SK-N-SH (cell line): ENCODE measurements at regions not wholly inside any gene's neighbourhood (a gene's known extent, or its start where the extent isn't known, plus 50 kb on each side); places are given as distances from the start of the nearest gene placed in this dataset.

Source experiments
- CTCF ChIA-PET: fragments of 300-600, 350-600 bp; formaldehyde crosslinking; extraction: SDS; loops from one replicate; lab custom pipeline; 2021; lab: Yijun Ruan, JAX
- POLR2A ChIA-PET: fragments of 350-600 bp; sonication (Branson Sonifier 250); formaldehyde crosslinking; extraction: SDS; loops from one replicate; lab custom pipeline; 2020; ENCODE audit warnings: antibody characterized with exemption, inconsistent platforms; lab: Yijun Ruan, JAX
- DNase-seq: peaks from one replicate; pipeline ENCODE4 v3.0.0; 2012
- H2AFZ ChIP-seq: fragments of 200-600 bp; sonication (generic); 2 replicates; pipeline ENCODE4 v1.8.1; 2016; ENCODE audit warnings: antibody characterized with exemption, mild to moderate bottlenecking, low read depth
- H3F3A ChIP-seq: fragments of 200-600 bp; sonication (generic); replicated peaks from 2 replicates; pipeline ENCODE3; 2016; ENCODE audit warnings: antibody characterized with exemption, mild to moderate bottlenecking; ENCODE audit not compliant: insufficient read depth
- H3K27ac ChIP-seq, 2 experiments: fragments of 200-500 bp in 1 of 2; fragments of 200-600 bp in 1 of 2; sonication (Bioruptor generic) in 1 of 2; sonication (generic), shearing (Covaris generic) in 1 of 2; 2 replicates each; pipeline versions ENCODE4 v1.5.1 to v1.6.1; 2014 to 2016; ENCODE audit warnings: low read depth in 2 of 2, inconsistent platforms in 1 of 2, low read length in 1 of 2, mild to moderate bottlenecking in 1 of 2, mixed read lengths in 1 of 2
- H3K27me3 ChIP-seq: fragments of 200-600 bp; sonication (generic), shearing (Covaris generic); 2 replicates; pipeline ENCODE4 v1.6.1; 2016; ENCODE audit warnings: mixed run types; ENCODE audit not compliant: insufficient read depth
- H3K36me3 ChIP-seq, 2 experiments: fragments of 200-500 bp in 1 of 2; fragments of 200-600 bp in 1 of 2; sonication (Bioruptor generic) in 1 of 2; sonication (generic) in 1 of 2; replicated peaks in 1 of 2; 2 replicates each; pipeline versions ENCODE3 to v1.5.1; 2014 to 2016; ENCODE audit warnings: low read length in 1 of 2, mild to moderate bottlenecking in 1 of 2; ENCODE audit not compliant: insufficient read depth in 2 of 2, control insufficient read depth in 1 of 2
- H3K4me1 ChIP-seq, 2 experiments: fragments of 200-500 bp in 1 of 2; fragments of 200-600 bp in 1 of 2; sonication (Bioruptor generic) in 1 of 2; sonication (generic), shearing (Covaris generic) in 1 of 2; 2 replicates each; pipeline versions ENCODE4 v1.5.1 to v1.6.1; 2014 to 2016; ENCODE audit warnings: low read depth in 1 of 2, low read length in 1 of 2, mixed run types in 1 of 2; ENCODE audit not compliant: insufficient read depth in 2 of 2, control insufficient read depth in 1 of 2
- H3K4me2 ChIP-seq: fragments of 200-600 bp; sonication (generic), shearing (Covaris generic); 2 replicates; pipeline ENCODE4 v1.6.1; 2017; ENCODE audit warnings: mixed run types
- H3K4me3 ChIP-seq, 2 experiments: fragments of 200-500 bp in 1 of 2; fragments of 200-600 bp in 1 of 2; sonication (Bioruptor generic) in 1 of 2; sonication (generic), shearing (Covaris generic) in 1 of 2; 2 replicates each; pipeline versions ENCODE4 v1.5.1 to v1.8.1; 2014 to 2016; ENCODE audit warnings: low read depth in 2 of 2, inconsistent platforms in 1 of 2, low read length in 1 of 2, mild to moderate bottlenecking in 1 of 2, mixed read lengths in 1 of 2, moderate library complexity in 1 of 2
- H3K79me2 ChIP-seq: fragments of 200-600 bp; sonication (generic); 2 replicates; pipeline ENCODE4 v1.8.1; 2017; ENCODE audit warnings: mild to moderate bottlenecking; ENCODE audit not compliant: insufficient read depth
- H3K9ac ChIP-seq: fragments of 200-600 bp; sonication (generic); 2 replicates; pipeline ENCODE4 v1.6.1; 2017; ENCODE audit warnings: mixed run types
- H3K9me2 ChIP-seq: fragments of 200-600 bp; sonication (generic); 2 replicates; pipeline ENCODE4 v1.6.1; 2017; ENCODE audit warnings: mixed run types
- H3K9me3 ChIP-seq: fragments of 200-600 bp; sonication (generic); 2 replicates; pipeline ENCODE4 v1.6.1; 2017; ENCODE audit warnings: mixed run types, mild to moderate bottlenecking, moderate library complexity
- H4K20me1 ChIP-seq: fragments of 200-600 bp; sonication (generic); 2 replicates; pipeline ENCODE4 v1.6.1; 2017; ENCODE audit warnings: mild to moderate bottlenecking, mixed run types; ENCODE audit not compliant: insufficient read depth
- CHD2 ChIP-seq: fragments of 150-350 bp; IDR thresholded peaks from 2 replicates; pipeline ENCODE4 v1.6.1; 2018; ENCODE audit warnings: low read length; ENCODE audit not compliant: partially characterized antibody
- ELF1 ChIP-seq: IDR thresholded peaks from 2 replicates; pipeline ENCODE4 v1.4.0; 2012
- EP300 ChIP-seq, 2 experiments: IDR thresholded peaks; 2 replicates each; pipeline versions ENCODE4 v1.4.0 to v1.6.1; 2012; ENCODE audit warnings: borderline replicate concordance in 1 of 2, low read depth in 1 of 2, low read length in 1 of 2
- FOXJ3 ChIP-seq: sonication (generic); formaldehyde crosslinking; IDR thresholded peaks from 2 replicates; pipeline ENCODE4 v1.5.1; 2020; ENCODE audit warnings: mild to moderate bottlenecking, missing genetic modification reagents
- FOXM1 ChIP-seq: IDR thresholded peaks from 2 replicates; pipeline ENCODE4 v1.4.0; 2012; ENCODE audit warnings: low read depth, mild to moderate bottlenecking
- GABPA ChIP-seq: IDR thresholded peaks from 2 replicates; pipeline ENCODE4 v1.4.0; 2012; ENCODE audit warnings: low read depth, mild to moderate bottlenecking
- JUND ChIP-seq: IDR thresholded peaks from 2 replicates; pipeline ENCODE4 v1.4.0; 2012
- NRF1 ChIP-seq: IDR thresholded peaks from 2 replicates; pipeline ENCODE4 v1.6.1; 2012; ENCODE audit warnings: low read depth, mild to moderate bottlenecking, low read length
- POLR2AphosphoS5 ChIP-seq: IDR thresholded peaks from 2 replicates; pipeline ENCODE4 v1.6.1; 2012; ENCODE audit warnings: low read depth, low read length
- RAD21 ChIP-seq: IDR thresholded peaks from 2 replicates; pipeline ENCODE4 v1.6.1; 2012; ENCODE audit warnings: mild to moderate bottlenecking, low read length
- RXRA ChIP-seq: IDR thresholded peaks from 2 replicates; pipeline ENCODE4 v1.4.0; 2012; ENCODE audit warnings: low read depth, mild to moderate bottlenecking, borderline replicate concordance
- TAF1 ChIP-seq: IDR thresholded peaks from 2 replicates; pipeline ENCODE4 v1.6.1; 2012; ENCODE audit warnings: low read depth, mild to moderate bottlenecking, low read length, moderate library complexity, borderline replicate concordance
- TEAD4 ChIP-seq: IDR thresholded peaks from 2 replicates; pipeline ENCODE4 v1.4.0; 2012; ENCODE audit warnings: mild to moderate bottlenecking, borderline replicate concordance; ENCODE audit not compliant: insufficient read depth
- USF1 ChIP-seq: IDR thresholded peaks from 2 replicates; pipeline ENCODE4 v1.4.0; 2012; ENCODE audit warnings: low read depth, borderline replicate concordance
- YY1 ChIP-seq: IDR thresholded peaks from 2 replicates; pipeline ENCODE4 v1.4.0; 2012; ENCODE audit warnings: low read depth, mild to moderate bottlenecking
- WGBS: methylation state at CpG from one replicate; pipeline ENCODE4 v1.1.6; 2017; ENCODE audit warnings: low lambda C conversion rate; 5-methylcytosine and 5-hydroxymethylcytosine counted together
- TF ChIP-seq, protein P1 (sequence below): IDR thresholded peaks from 2 replicates; pipeline ENCODE4; 2012
- TF ChIP-seq, protein P2 (sequence below): fragments of 150-350 bp; IDR thresholded peaks from 2 replicates; pipeline ENCODE4 v1.6.1; 2016; ENCODE audit warnings: mild to moderate bottlenecking, low read depth, low read length
- TF ChIP-seq, protein P3 (sequence below): IDR thresholded peaks from 2 replicates; pipeline ENCODE4 v1.6.1; 2012; ENCODE audit warnings: mild to moderate bottlenecking, low read depth, low read length, moderate library complexity
- TF ChIP-seq, protein P4 (sequence below): fragments of 200-600 bp; sonication (generic); IDR thresholded peaks from 2 replicates; pipeline ENCODE4 v1.6.1; 2017; ENCODE audit warnings: antibody characterized with exemption, mild to moderate bottlenecking, moderate library complexity
- TF ChIP-seq, protein P5 (sequence below): fragments of 150-350 bp; IDR thresholded peaks from 2 replicates; pipeline ENCODE4 v1.6.1; 2017; ENCODE audit warnings: antibody characterized with exemption, low read length, low read depth, borderline replicate concordance

- WGBS = 46% methylated on average over 7 of the region's 7 CpGs
- Histone ChIP-seq H4K20me1 (no peaks in the 10 kb centered on the region), H3K9me2 (no peaks in the 10 kb centered on the region)
- TF ChIP-seq CHD2 (no peak), POLR2AphosphoS5 (no peak), GABPA (no peak), TAF1 (no peak), FOXM1 (no peak), EP300 (IDR thresholded peaks at IDR 0.05; ENCODE audit: borderline replicate concordance in 1 of 2, low read depth in 1 of 2, low read length in 1 of 2) (no peak), JUND (no peak)
- TF ChIP-seq, protein P1, sequence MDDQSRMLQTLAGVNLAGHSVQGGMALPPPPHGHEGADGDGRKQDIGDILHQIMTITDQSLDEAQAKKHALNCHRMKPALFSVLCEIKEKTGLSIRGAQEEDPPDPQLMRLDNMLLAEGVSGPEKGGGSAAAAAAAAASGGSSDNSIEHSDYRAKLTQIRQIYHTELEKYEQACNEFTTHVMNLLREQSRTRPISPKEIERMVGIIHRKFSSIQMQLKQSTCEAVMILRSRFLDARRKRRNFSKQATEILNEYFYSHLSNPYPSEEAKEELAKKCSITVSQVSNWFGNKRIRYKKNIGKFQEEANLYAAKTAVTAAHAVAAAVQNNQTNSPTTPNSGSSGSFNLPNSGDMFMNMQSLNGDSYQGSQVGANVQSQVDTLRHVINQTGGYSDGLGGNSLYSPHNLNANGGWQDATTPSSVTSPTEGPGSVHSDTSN = no peak
- TF ChIP-seq, all 33 proteins: peak for 0
- H3F3A ChIP-seq = no peaks in the 10 kb centered on the region
- H3K27me3 ChIP-seq = no peaks in the 10 kb centered on the region
- ChIA-PET POLR2A (no interaction called here), CTCF (interaction anchor here (1.2 kb wide), 1 partner anchor 22 kb away, joined by 4 read pairs; no protein-coding TSS in a partner anchor)
- no peak overlapping the region for H2AFZ ChIP-seq
- H3K9me3 ChIP-seq = peaks cover 8% of the 10 kb centered on the region; the same call in 1 of the 2 replicates
- no peak overlapping the region for H3K9ac ChIP-seq
- no peak for DNase-seq
- H3K4me2 ChIP-seq = no peak overlapping the region
- H3K4me3 ChIP-seq = no peak overlapping the region
- H3K36me3 ChIP-seq = no peaks in the 10 kb centered on the region
- no peaks in the 10 kb centered on the region for H3K4me1 ChIP-seq
- no peak overlapping the region for H3K27ac ChIP-seq
- H3K79me2 ChIP-seq = no peaks in the 10 kb centered on the region
Observed at GRCh38 chr15:46764851-46765250, 952.5 kb upstream of the SEMA6D start.

DNA sequence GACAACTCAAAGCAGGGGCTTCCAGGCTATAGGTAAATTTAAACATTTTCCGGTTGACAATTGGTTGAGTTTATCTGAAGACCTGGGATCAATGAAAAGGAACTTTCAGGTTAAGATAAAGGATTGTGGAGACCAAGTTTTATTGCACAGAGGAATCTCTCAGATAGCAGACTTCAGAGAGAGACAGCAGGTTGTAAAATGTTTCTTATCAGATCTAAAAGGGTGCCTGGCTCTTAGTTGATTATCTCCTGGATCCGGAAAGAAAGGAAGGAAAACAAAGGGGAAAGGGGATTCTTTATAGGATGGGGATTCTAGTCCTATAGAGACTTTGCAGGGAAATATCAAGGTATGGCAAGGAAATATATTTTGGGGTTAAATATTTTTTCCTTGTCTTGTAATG lies 951.3 kb upstream of the SEMA6D start:
- no peaks in the 10 kb centered on the region for H3K9me2 ChIP-seq
- no peaks in the 10 kb centered on the region for H3K36me3 ChIP-seq
- no peak overlapping the region for H3K4me3 ChIP-seq
- no peaks in the 10 kb centered on the region for H3K4me1 ChIP-seq
- no peaks in the 10 kb centered on the region for H3K27me3 ChIP-seq
- H3F3A ChIP-seq = no peaks in the 10 kb centered on the region
- no peak overlapping the region for H3K4me2 ChIP-seq
- no peak overlapping the region for H2AFZ ChIP-seq
- peaks cover 11% of the 10 kb centered on the region; the same call in 1 of the 2 replicates for H3K9me3 ChIP-seq
- ChIA-PET POLR2A (no interaction called here), CTCF (no interaction called here)
- no peaks in the 10 kb centered on the region for H3K79me2 ChIP-seq
- WGBS = 11% methylated on average over 2 of the region's 2 CpGs
- no peaks in the 10 kb centered on the region for H4K20me1 ChIP-seq
- H3K27ac ChIP-seq = no peak overlapping the region
- DNase-seq = no peak
- H3K9ac ChIP-seq = no peak overlapping the region
- TF ChIP-seq USF1 (no peak), ELF1 (no peak), NRF1 (no peak), FOXJ3 (CRISPR knock-in tag) (no peak), TAF1 (no peak), FOXM1 (no peak), TEAD4 (no peak), RXRA (no peak), RAD21 (no peak), YY1 (no peak)
- TF ChIP-seq, protein P2, sequence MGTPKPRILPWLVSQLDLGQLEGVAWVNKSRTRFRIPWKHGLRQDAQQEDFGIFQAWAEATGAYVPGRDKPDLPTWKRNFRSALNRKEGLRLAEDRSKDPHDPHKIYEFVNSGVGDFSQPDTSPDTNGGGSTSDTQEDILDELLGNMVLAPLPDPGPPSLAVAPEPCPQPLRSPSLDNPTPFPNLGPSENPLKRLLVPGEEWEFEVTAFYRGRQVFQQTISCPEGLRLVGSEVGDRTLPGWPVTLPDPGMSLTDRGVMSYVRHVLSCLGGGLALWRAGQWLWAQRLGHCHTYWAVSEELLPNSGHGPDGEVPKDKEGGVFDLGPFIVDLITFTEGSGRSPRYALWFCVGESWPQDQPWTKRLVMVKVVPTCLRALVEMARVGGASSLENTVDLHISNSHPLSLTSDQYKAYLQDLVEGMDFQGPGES = no peak
- TF ChIP-seq, protein P3, sequence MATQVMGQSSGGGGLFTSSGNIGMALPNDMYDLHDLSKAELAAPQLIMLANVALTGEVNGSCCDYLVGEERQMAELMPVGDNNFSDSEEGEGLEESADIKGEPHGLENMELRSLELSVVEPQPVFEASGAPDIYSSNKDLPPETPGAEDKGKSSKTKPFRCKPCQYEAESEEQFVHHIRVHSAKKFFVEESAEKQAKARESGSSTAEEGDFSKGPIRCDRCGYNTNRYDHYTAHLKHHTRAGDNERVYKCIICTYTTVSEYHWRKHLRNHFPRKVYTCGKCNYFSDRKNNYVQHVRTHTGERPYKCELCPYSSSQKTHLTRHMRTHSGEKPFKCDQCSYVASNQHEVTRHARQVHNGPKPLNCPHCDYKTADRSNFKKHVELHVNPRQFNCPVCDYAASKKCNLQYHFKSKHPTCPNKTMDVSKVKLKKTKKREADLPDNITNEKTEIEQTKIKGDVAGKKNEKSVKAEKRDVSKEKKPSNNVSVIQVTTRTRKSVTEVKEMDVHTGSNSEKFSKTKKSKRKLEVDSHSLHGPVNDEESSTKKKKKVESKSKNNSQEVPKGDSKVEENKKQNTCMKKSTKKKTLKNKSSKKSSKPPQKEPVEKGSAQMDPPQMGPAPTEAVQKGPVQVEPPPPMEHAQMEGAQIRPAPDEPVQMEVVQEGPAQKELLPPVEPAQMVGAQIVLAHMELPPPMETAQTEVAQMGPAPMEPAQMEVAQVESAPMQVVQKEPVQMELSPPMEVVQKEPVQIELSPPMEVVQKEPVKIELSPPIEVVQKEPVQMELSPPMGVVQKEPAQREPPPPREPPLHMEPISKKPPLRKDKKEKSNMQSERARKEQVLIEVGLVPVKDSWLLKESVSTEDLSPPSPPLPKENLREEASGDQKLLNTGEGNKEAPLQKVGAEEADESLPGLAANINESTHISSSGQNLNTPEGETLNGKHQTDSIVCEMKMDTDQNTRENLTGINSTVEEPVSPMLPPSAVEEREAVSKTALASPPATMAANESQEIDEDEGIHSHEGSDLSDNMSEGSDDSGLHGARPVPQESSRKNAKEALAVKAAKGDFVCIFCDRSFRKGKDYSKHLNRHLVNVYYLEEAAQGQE = no peak
- TF ChIP-seq, protein P4, sequence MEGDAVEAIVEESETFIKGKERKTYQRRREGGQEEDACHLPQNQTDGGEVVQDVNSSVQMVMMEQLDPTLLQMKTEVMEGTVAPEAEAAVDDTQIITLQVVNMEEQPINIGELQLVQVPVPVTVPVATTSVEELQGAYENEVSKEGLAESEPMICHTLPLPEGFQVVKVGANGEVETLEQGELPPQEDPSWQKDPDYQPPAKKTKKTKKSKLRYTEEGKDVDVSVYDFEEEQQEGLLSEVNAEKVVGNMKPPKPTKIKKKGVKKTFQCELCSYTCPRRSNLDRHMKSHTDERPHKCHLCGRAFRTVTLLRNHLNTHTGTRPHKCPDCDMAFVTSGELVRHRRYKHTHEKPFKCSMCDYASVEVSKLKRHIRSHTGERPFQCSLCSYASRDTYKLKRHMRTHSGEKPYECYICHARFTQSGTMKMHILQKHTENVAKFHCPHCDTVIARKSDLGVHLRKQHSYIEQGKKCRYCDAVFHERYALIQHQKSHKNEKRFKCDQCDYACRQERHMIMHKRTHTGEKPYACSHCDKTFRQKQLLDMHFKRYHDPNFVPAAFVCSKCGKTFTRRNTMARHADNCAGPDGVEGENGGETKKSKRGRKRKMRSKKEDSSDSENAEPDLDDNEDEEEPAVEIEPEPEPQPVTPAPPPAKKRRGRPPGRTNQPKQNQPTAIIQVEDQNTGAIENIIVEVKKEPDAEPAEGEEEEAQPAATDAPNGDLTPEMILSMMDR = no peak
- TF ChIP-seq, protein P5, sequence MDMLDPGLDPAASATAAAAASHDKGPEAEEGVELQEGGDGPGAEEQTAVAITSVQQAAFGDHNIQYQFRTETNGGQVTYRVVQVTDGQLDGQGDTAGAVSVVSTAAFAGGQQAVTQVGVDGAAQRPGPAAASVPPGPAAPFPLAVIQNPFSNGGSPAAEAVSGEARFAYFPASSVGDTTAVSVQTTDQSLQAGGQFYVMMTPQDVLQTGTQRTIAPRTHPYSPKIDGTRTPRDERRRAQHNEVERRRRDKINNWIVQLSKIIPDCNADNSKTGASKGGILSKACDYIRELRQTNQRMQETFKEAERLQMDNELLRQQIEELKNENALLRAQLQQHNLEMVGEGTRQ = no peak
